PFSK-1 (cell line): ENCODE measurements at regions not wholly inside any gene's neighbourhood (a gene's known extent, or its start where the extent isn't known, plus 50 kb on each side); places are given as distances from the start of the nearest gene placed in this dataset.

Experiments used
- FOXP2 ChIP-seq: optimal IDR thresholded peaks from 2 replicates; pipeline ENCODE3; 2011; ENCODE audit warnings: borderline replicate concordance, control low read depth, inconsistent platforms; ENCODE audit not compliant: insufficient read depth; ENCODE audit errors: extremely low read length, extremely low read depth
- POLR2AphosphoS5 ChIP-seq: IDR thresholded peaks from 2 replicates; pipeline ENCODE4 v1.6.1; 2012; ENCODE audit warnings: low read depth, mild to moderate bottlenecking, control low read depth, low read length, moderate library complexity
- TAF1 ChIP-seq: IDR thresholded peaks from 2 replicates; pipeline ENCODE4 v1.6.1; 2012; ENCODE audit warnings: low read length, control low read depth, borderline replicate concordance; ENCODE audit not compliant: insufficient read depth

DNA sequence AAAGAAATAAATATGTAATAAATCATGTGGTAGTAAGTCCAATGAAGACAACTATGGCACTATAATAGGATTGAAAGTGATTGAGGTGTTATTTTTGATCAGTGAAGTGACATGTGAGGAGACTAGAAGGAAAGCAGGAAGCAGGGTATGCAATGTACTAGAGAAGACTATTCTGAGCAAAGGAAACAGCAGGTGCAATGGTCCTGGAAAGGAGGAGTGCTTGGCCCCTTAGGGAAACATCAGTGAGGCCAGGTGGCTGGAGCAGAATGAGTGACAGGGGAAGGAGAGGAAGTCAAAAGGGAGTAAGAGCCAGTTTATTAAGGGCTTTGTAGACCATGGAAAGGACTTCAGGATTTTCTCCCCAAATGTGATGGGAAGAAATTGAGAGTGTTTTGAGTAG lies 207.6 kb upstream of the HCCS start:
- TF ChIP-seq TAF1 = no peak
- no peak for TF ChIP-seq POLR2AphosphoS5
- no peak for TF ChIP-seq FOXP2
